SK-N-SH (cell line): ENCODE measurements at regions not wholly inside any gene's neighbourhood (a gene's known extent, or its start where the extent isn't known, plus 50 kb on each side); places are given as distances from the start of the nearest gene placed in this dataset.

ENCODE experiments used
- CTCF ChIA-PET: fragments of 300-600, 350-600 bp; formaldehyde crosslinking; extraction: SDS; loops from one replicate; lab custom pipeline; 2021; lab: Yijun Ruan, JAX
- POLR2A ChIA-PET: fragments of 350-600 bp; sonication (Branson Sonifier 250); formaldehyde crosslinking; extraction: SDS; loops from one replicate; lab custom pipeline; 2020; ENCODE audit warnings: antibody characterized with exemption, inconsistent platforms; lab: Yijun Ruan, JAX
- DNase-seq: peaks from one replicate; pipeline ENCODE4 v3.0.0; 2012
- H2AFZ ChIP-seq: fragments of 200-600 bp; sonication (generic); 2 replicates; pipeline ENCODE4 v1.8.1; 2016; ENCODE audit warnings: antibody characterized with exemption, mild to moderate bottlenecking, low read depth
- H3F3A ChIP-seq: fragments of 200-600 bp; sonication (generic); replicated peaks from 2 replicates; pipeline ENCODE3; 2016; ENCODE audit warnings: antibody characterized with exemption, mild to moderate bottlenecking; ENCODE audit not compliant: insufficient read depth
- H3K27ac ChIP-seq, 2 experiments: fragments of 200-500 bp in 1 of 2; fragments of 200-600 bp in 1 of 2; sonication (Bioruptor generic) in 1 of 2; sonication (generic), shearing (Covaris generic) in 1 of 2; 2 replicates each; pipeline versions ENCODE4 v1.5.1 to v1.6.1; 2014 to 2016; ENCODE audit warnings: low read depth in 2 of 2, inconsistent platforms in 1 of 2, low read length in 1 of 2, mild to moderate bottlenecking in 1 of 2, mixed read lengths in 1 of 2
- H3K27me3 ChIP-seq: fragments of 200-600 bp; sonication (generic), shearing (Covaris generic); 2 replicates; pipeline ENCODE4 v1.6.1; 2016; ENCODE audit warnings: mixed run types; ENCODE audit not compliant: insufficient read depth
- H3K36me3 ChIP-seq, 2 experiments: fragments of 200-500 bp in 1 of 2; fragments of 200-600 bp in 1 of 2; sonication (Bioruptor generic) in 1 of 2; sonication (generic) in 1 of 2; replicated peaks in 1 of 2; 2 replicates each; pipeline versions ENCODE3 to v1.5.1; 2014 to 2016; ENCODE audit warnings: low read length in 1 of 2, mild to moderate bottlenecking in 1 of 2; ENCODE audit not compliant: insufficient read depth in 2 of 2, control insufficient read depth in 1 of 2
- H3K4me1 ChIP-seq, 2 experiments: fragments of 200-500 bp in 1 of 2; fragments of 200-600 bp in 1 of 2; sonication (Bioruptor generic) in 1 of 2; sonication (generic), shearing (Covaris generic) in 1 of 2; 2 replicates each; pipeline versions ENCODE4 v1.5.1 to v1.6.1; 2014 to 2016; ENCODE audit warnings: low read depth in 1 of 2, low read length in 1 of 2, mixed run types in 1 of 2; ENCODE audit not compliant: insufficient read depth in 2 of 2, control insufficient read depth in 1 of 2
- H3K4me2 ChIP-seq: fragments of 200-600 bp; sonication (generic), shearing (Covaris generic); 2 replicates; pipeline ENCODE4 v1.6.1; 2017; ENCODE audit warnings: mixed run types
- H3K4me3 ChIP-seq, 2 experiments: fragments of 200-500 bp in 1 of 2; fragments of 200-600 bp in 1 of 2; sonication (Bioruptor generic) in 1 of 2; sonication (generic), shearing (Covaris generic) in 1 of 2; 2 replicates each; pipeline versions ENCODE4 v1.5.1 to v1.8.1; 2014 to 2016; ENCODE audit warnings: low read depth in 2 of 2, inconsistent platforms in 1 of 2, low read length in 1 of 2, mild to moderate bottlenecking in 1 of 2, mixed read lengths in 1 of 2, moderate library complexity in 1 of 2
- H3K79me2 ChIP-seq: fragments of 200-600 bp; sonication (generic); 2 replicates; pipeline ENCODE4 v1.8.1; 2017; ENCODE audit warnings: mild to moderate bottlenecking; ENCODE audit not compliant: insufficient read depth
- H3K9ac ChIP-seq: fragments of 200-600 bp; sonication (generic); 2 replicates; pipeline ENCODE4 v1.6.1; 2017; ENCODE audit warnings: mixed run types
- H3K9me2 ChIP-seq: fragments of 200-600 bp; sonication (generic); 2 replicates; pipeline ENCODE4 v1.6.1; 2017; ENCODE audit warnings: mixed run types
- H3K9me3 ChIP-seq: fragments of 200-600 bp; sonication (generic); 2 replicates; pipeline ENCODE4 v1.6.1; 2017; ENCODE audit warnings: mixed run types, mild to moderate bottlenecking, moderate library complexity
- H4K20me1 ChIP-seq: fragments of 200-600 bp; sonication (generic); 2 replicates; pipeline ENCODE4 v1.6.1; 2017; ENCODE audit warnings: mild to moderate bottlenecking, mixed run types; ENCODE audit not compliant: insufficient read depth
- CHD2 ChIP-seq: fragments of 150-350 bp; IDR thresholded peaks from 2 replicates; pipeline ENCODE4 v1.6.1; 2018; ENCODE audit warnings: low read length; ENCODE audit not compliant: partially characterized antibody
- EZH2phosphoT487 ChIP-seq: fragments of 200-600 bp; sonication (generic); IDR thresholded peaks from 2 replicates; pipeline ENCODE4 v1.6.1; 2017; ENCODE audit warnings: low read depth, mixed run types, mild to moderate bottlenecking, antibody characterized with exemption, moderate library complexity, borderline replicate concordance
- FOXJ3 ChIP-seq: sonication (generic); formaldehyde crosslinking; IDR thresholded peaks from 2 replicates; pipeline ENCODE4 v1.5.1; 2020; ENCODE audit warnings: mild to moderate bottlenecking, missing genetic modification reagents
- GABPA ChIP-seq: IDR thresholded peaks from 2 replicates; pipeline ENCODE4 v1.4.0; 2012; ENCODE audit warnings: low read depth, mild to moderate bottlenecking
- JUND ChIP-seq: IDR thresholded peaks from 2 replicates; pipeline ENCODE4 v1.4.0; 2012
- REST ChIP-seq: IDR thresholded peaks from 2 replicates; pipeline ENCODE4 v1.6.1; 2012; ENCODE audit warnings: mild to moderate bottlenecking, low read depth, low read length, moderate library complexity
- RFX5 ChIP-seq: IDR thresholded peaks from 2 replicates; pipeline ENCODE4 v1.6.1; 2012; ENCODE audit warnings: mild to moderate bottlenecking, improper control_type of control experiment, low read length
- RXRA ChIP-seq: IDR thresholded peaks from 2 replicates; pipeline ENCODE4 v1.4.0; 2012; ENCODE audit warnings: low read depth, mild to moderate bottlenecking, borderline replicate concordance
- SIN3A ChIP-seq: IDR thresholded peaks from 2 replicates; pipeline ENCODE4 v1.6.1; 2012; ENCODE audit warnings: low read depth, mild to moderate bottlenecking, low read length, moderate library complexity, borderline replicate concordance
- SMC3 ChIP-seq: IDR thresholded peaks from 2 replicates; pipeline ENCODE4 v1.6.1; 2012; ENCODE audit warnings: low read depth, low read length, improper control_type of control experiment
- TCF12 ChIP-seq: IDR thresholded peaks from 2 replicates; pipeline ENCODE4 v1.4.0; 2012
- TEAD4 ChIP-seq: IDR thresholded peaks from 2 replicates; pipeline ENCODE4 v1.4.0; 2012; ENCODE audit warnings: mild to moderate bottlenecking, borderline replicate concordance; ENCODE audit not compliant: insufficient read depth
- WGBS: methylation state at CpG from one replicate; pipeline ENCODE4 v1.1.6; 2017; ENCODE audit warnings: low lambda C conversion rate; 5-methylcytosine and 5-hydroxymethylcytosine counted together
- TF ChIP-seq, protein P1 (sequence below): fragments of 150-350 bp; IDR thresholded peaks from 2 replicates; pipeline ENCODE4 v1.6.1; 2017; ENCODE audit warnings: antibody characterized with exemption, low read length, low read depth, borderline replicate concordance
- TF ChIP-seq, protein P2 (sequence below): IDR thresholded peaks from 2 replicates; pipeline ENCODE4; 2012
- TF ChIP-seq, protein P3 (sequence below): fragments of 150-350 bp; IDR thresholded peaks from 2 replicates; pipeline ENCODE4 v1.6.1; 2016; ENCODE audit warnings: mild to moderate bottlenecking, low read depth, low read length

DNA sequence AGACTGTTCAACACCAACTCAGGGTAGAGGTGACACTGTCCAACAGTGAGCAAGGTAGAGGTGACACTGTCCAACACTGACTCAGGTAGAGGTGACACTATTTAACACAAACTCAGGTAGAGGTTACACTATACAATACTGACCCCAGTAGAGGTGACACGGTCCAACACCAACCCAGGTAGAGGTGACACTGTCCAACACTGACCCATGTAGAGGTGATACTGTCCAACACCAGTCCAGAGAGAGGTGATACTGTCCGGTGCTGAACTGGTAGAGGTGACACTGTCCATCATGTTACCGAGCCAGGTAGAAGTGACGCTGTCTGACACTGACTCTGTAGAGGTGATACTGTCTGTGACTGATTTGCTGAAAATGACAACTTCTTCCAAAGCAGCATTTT lies 102.4 kb downstream of the GATA3 start:
- Histone ChIP-seq H3K9me3 (no peaks in the 10 kb centered on the region), H3K36me3 (no peaks in the 10 kb centered on the region), H4K20me1 (no peaks in the 10 kb centered on the region), H3K9me2 (no peaks in the 10 kb centered on the region), H3K4me2 (no peak overlapping the region), H3K4me3 (no peak overlapping the region), H3K9ac (no peak overlapping the region)
- POLR2A ChIA-PET = no interaction called here
- TF ChIP-seq, protein P1, sequence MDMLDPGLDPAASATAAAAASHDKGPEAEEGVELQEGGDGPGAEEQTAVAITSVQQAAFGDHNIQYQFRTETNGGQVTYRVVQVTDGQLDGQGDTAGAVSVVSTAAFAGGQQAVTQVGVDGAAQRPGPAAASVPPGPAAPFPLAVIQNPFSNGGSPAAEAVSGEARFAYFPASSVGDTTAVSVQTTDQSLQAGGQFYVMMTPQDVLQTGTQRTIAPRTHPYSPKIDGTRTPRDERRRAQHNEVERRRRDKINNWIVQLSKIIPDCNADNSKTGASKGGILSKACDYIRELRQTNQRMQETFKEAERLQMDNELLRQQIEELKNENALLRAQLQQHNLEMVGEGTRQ = no peak
- TF ChIP-seq SIN3A (no peak), EZH2phosphoT487 (no peak), CHD2 (no peak), RFX5 (no peak), FOXJ3 (CRISPR knock-in tag) (no peak), JUND (no peak), TEAD4 (no peak), REST (no peak), GABPA (no peak), SMC3 (no peak), RXRA (no peak), TCF12 (no peak)
- TF ChIP-seq, protein P2, sequence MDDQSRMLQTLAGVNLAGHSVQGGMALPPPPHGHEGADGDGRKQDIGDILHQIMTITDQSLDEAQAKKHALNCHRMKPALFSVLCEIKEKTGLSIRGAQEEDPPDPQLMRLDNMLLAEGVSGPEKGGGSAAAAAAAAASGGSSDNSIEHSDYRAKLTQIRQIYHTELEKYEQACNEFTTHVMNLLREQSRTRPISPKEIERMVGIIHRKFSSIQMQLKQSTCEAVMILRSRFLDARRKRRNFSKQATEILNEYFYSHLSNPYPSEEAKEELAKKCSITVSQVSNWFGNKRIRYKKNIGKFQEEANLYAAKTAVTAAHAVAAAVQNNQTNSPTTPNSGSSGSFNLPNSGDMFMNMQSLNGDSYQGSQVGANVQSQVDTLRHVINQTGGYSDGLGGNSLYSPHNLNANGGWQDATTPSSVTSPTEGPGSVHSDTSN = no peak
- TF ChIP-seq, protein P3, sequence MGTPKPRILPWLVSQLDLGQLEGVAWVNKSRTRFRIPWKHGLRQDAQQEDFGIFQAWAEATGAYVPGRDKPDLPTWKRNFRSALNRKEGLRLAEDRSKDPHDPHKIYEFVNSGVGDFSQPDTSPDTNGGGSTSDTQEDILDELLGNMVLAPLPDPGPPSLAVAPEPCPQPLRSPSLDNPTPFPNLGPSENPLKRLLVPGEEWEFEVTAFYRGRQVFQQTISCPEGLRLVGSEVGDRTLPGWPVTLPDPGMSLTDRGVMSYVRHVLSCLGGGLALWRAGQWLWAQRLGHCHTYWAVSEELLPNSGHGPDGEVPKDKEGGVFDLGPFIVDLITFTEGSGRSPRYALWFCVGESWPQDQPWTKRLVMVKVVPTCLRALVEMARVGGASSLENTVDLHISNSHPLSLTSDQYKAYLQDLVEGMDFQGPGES = no peak
- TF ChIP-seq, all 33 proteins: peak for 0
- Histone ChIP-seq H2AFZ (no peak overlapping the region), H3K79me2 (no peaks in the 10 kb centered on the region), H3K4me1 (peaks cover 7% of the 10 kb centered on the region in 2 experiments; a peak in 3 of 4 replicates), H3K27ac (no peak overlapping the region), H3F3A (peaks cover 7% of the 10 kb centered on the region), H3K27me3 (no peaks in the 10 kb centered on the region)
- DNase-seq = no peak
- 100% methylated on average over 2 of the region's 4 CpGs for WGBS
- CTCF ChIA-PET = interaction anchor here (1.4 kb wide), 1 partner anchor 81 kb away, joined by 3 read pairs; no protein-coding TSS in a partner anchor
